SH-SY5Y (cell line): ENCODE measurements at regions not wholly inside any gene's neighbourhood (a gene's known extent, or its start where the extent isn't known, plus 50 kb on each side); places are given as distances from the start of the nearest gene placed in this dataset.

Experiments used
- GATA2 ChIP-seq: IDR thresholded peaks from 2 replicates; pipeline ENCODE4 v1.6.1; 2011; ENCODE audit warnings: mild to moderate bottlenecking, low read depth, low read length
- GATA3 ChIP-seq: IDR thresholded peaks from 2 replicates; pipeline ENCODE4 v1.6.1; 2011; ENCODE audit warnings: low read depth, mild to moderate bottlenecking, low read length, moderate library complexity

- TF ChIP-seq GATA2 = no peak
- TF ChIP-seq GATA3 = no peak
These were observed 566.3 kb downstream of the NR2F2 start for GRCh38 chr15:96896766-96897165.
